Fibroblast of lung (primary cell): ENCODE measurements at regions not wholly inside any gene's neighbourhood (a gene's known extent, or its start where the extent isn't known, plus 50 kb on each side); places are given as distances from the start of the nearest gene placed in this dataset.

Experiments
- DNase-seq, 2 donors: peaks; one replicate each; pipeline versions ENCODE4 v3.0.0 to v3.0.0-alpha.2; 2010; ENCODE audit warnings: low read depth in 2 of 2
- H2AFZ ChIP-seq: 2 replicates; pipeline ENCODE4 v1.5.1; 2012; ENCODE audit warnings: low read length, control low read depth, inconsistent platforms
- H3K27ac ChIP-seq: 2 replicates; pipeline ENCODE4 v1.5.1; 2011; ENCODE audit warnings: low read length, control low read depth; ENCODE audit not compliant: insufficient read depth
- H3K27me3 ChIP-seq: 2 replicates; pipeline ENCODE4 v1.5.1; 2011; ENCODE audit warnings: mild to moderate bottlenecking, low read length; ENCODE audit not compliant: control insufficient read depth, insufficient read depth
- H3K36me3 ChIP-seq: 2 replicates; pipeline ENCODE4 v1.5.1; 2011; ENCODE audit warnings: low read length; ENCODE audit not compliant: control insufficient read depth, insufficient read depth
- H3K4me1 ChIP-seq: 2 replicates; pipeline ENCODE4 v1.5.1; 2011; ENCODE audit warnings: low read length; ENCODE audit not compliant: control insufficient read depth, insufficient read depth; ENCODE audit errors: extremely low read depth
- H3K4me2 ChIP-seq: 2 replicates; pipeline ENCODE4 v1.5.1; 2011; ENCODE audit warnings: low read length, control low read depth; ENCODE audit not compliant: insufficient read depth; ENCODE audit errors: extremely low read depth
- H3K4me3 ChIP-seq, 4 experiments: fragments of 200-600 bp in 1 of 4; sonication (generic) in 1 of 4; replicated peaks in 1 of 4; 2 replicates each; pipeline ENCODE4 v1.5.1; 2011 to 2016; ENCODE audit warnings: low read length in 4 of 4, low read depth in 3 of 4, mild to moderate bottlenecking in 3 of 4, control low read depth in 2 of 4, inconsistent platforms in 1 of 4, mixed read lengths in 1 of 4; ENCODE audit not compliant: insufficient read depth in 1 of 4; ENCODE audit errors: control extremely low read depth in 1 of 4
- H3K79me2 ChIP-seq: 2 replicates; pipeline ENCODE4 v1.5.1; 2012; ENCODE audit warnings: mild to moderate bottlenecking, low read length, inconsistent platforms; ENCODE audit not compliant: control insufficient read depth, insufficient read depth
- H3K9ac ChIP-seq: 2 replicates; pipeline ENCODE4 v1.5.1; 2011; ENCODE audit warnings: mild to moderate bottlenecking, low read length, control low read depth; ENCODE audit not compliant: insufficient read depth
- H3K9me3 ChIP-seq: 2 replicates; pipeline ENCODE4 v1.5.1; 2012; ENCODE audit warnings: low read depth, low read length; ENCODE audit not compliant: control insufficient read depth, insufficient read depth
- H4K20me1 ChIP-seq: 2 replicates; pipeline ENCODE4 v1.5.1; 2011; ENCODE audit warnings: low read length; ENCODE audit not compliant: control insufficient read depth, insufficient read depth; ENCODE audit errors: extremely low read depth
- EZH2 ChIP-seq: IDR thresholded peaks from 2 replicates; pipeline ENCODE4 v1.5.1; 2012; ENCODE audit warnings: low read length, control low read depth, mild to moderate bottlenecking; ENCODE audit errors: missing control alignments
- TF ChIP-seq, protein P1 (sequence below), 2 donors: IDR thresholded peaks in 1 of 2; conservative IDR thresholded peaks in 1 of 2; 1 replicate in 1 of 2; 2 replicates in 1 of 2; pipeline ENCODE4 v1.5.1; 2011 to 2012; ENCODE audit warnings: low read length in 2 of 2, control low read depth in 1 of 2, inconsistent platforms in 1 of 2, low read depth in 1 of 2, mild to moderate bottlenecking in 1 of 2

DNA sequence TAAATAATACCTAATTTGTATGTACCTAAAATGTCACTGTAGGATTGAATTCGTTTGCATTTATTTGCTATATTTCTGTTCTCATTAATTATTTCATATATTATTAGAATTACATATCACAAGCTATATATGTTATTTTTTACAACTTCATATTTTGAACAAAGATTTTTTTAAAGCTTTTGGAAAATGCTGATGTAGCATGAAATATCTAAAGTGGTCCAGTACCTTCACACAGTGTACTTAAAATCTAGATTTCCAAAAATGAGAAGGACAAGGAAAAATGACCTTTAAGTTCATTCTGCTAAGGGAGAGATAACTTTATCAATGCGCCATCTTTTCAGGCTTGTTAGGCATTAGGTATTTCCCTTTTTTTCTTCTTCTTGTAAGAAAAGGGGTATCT lies 71.8 kb downstream of the LARP7 start:
- H3K9me3 ChIP-seq, result no peaks in the 10 kb centered on the region
- no peak overlapping the region for H3K9ac ChIP-seq
- H3K4me1 ChIP-seq, result peaks cover 2% of the 10 kb centered on the region
- DNase-seq, result no peak
- H4K20me1 ChIP-seq, result no peaks in the 10 kb centered on the region
- no peak overlapping the region for H2AFZ ChIP-seq
- H3K27me3 ChIP-seq, result peaks cover 18% of the 10 kb centered on the region
- no peak overlapping the region for H3K27ac ChIP-seq
- no peaks in the 10 kb centered on the region for H3K36me3 ChIP-seq
- no peak overlapping the region for H3K4me2 ChIP-seq
- TF ChIP-seq, protein P1, sequence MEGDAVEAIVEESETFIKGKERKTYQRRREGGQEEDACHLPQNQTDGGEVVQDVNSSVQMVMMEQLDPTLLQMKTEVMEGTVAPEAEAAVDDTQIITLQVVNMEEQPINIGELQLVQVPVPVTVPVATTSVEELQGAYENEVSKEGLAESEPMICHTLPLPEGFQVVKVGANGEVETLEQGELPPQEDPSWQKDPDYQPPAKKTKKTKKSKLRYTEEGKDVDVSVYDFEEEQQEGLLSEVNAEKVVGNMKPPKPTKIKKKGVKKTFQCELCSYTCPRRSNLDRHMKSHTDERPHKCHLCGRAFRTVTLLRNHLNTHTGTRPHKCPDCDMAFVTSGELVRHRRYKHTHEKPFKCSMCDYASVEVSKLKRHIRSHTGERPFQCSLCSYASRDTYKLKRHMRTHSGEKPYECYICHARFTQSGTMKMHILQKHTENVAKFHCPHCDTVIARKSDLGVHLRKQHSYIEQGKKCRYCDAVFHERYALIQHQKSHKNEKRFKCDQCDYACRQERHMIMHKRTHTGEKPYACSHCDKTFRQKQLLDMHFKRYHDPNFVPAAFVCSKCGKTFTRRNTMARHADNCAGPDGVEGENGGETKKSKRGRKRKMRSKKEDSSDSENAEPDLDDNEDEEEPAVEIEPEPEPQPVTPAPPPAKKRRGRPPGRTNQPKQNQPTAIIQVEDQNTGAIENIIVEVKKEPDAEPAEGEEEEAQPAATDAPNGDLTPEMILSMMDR (conservative IDR thresholded peaks at IDR 0.05 in 1 of 2, IDR thresholded peaks at IDR 0.05 in 1 of 2; ENCODE audit: low read depth in 1 of 2, low read length in 2 of 2), result no peak
- TF ChIP-seq EZH2, result no peak
- H3K4me3 ChIP-seq, result no peak overlapping the region
- H3K79me2 ChIP-seq, result no peaks in the 10 kb centered on the region

DNA sequence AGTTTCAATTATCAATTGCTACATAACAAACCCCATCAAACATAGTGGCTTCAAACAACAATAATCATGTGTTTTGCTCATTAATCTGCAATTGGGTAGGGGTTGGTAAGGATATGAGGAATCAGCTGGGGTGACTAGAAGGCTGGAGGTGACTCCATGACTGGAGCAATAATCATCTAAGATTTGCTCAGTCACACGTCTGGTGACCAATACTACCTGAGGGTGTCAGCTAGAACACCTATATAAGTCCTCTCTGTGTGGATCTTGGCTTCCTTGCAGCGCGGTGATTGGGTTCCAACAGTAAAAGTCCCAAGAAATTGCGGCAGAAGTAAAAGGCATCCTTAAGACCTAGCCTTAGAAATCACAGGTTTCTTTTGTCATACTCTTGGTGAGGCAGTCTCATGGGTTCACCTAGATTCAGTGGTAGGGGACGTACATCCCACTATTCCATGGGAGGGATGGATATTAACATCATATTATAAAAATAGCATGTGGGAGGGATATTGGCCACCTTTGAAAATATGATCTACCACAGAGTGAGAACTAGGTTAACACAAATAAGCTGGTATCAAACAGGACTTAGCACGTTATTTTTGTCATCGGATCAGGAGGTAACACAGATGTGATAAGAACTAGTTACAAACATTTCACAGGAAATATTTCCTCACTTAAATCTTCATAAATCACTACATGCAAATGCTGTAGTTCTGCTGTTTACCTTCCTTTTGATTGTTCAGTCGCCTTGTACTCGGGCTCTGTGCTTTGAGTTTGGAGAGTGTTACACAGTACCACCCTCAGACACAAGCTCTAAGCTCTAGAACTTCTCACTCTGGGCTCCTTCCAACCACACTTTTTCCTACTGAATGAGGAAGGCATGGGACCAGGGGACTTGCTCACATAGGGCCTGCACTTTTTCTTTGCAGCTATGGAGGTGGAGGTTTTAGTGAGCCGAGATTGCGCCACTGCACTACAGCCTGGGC lies 78.3 kb downstream of the LARP7 start:
- Histone ChIP-seq H2AFZ (no peak overlapping the region), H3K4me1 (no peaks in the 10 kb centered on the region), H3K9ac (no peak overlapping the region), H4K20me1 (no peaks in the 10 kb centered on the region), H3K27me3 (no peaks in the 10 kb centered on the region), H3K79me2 (no peaks in the 10 kb centered on the region), H3K36me3 (no peaks in the 10 kb centered on the region), H3K4me2 (no peak overlapping the region), H3K9me3 (no peaks in the 10 kb centered on the region), H3K4me3 (no peak overlapping the region), H3K27ac (no peak overlapping the region)
- TF ChIP-seq, protein P1 (conservative IDR thresholded peaks at IDR 0.05 in 1 of 2, IDR thresholded peaks at IDR 0.05 in 1 of 2; ENCODE audit: low read depth in 1 of 2, low read length in 2 of 2), result no peak
- TF ChIP-seq EZH2, result no peak
- no peak for DNase-seq

DNA sequence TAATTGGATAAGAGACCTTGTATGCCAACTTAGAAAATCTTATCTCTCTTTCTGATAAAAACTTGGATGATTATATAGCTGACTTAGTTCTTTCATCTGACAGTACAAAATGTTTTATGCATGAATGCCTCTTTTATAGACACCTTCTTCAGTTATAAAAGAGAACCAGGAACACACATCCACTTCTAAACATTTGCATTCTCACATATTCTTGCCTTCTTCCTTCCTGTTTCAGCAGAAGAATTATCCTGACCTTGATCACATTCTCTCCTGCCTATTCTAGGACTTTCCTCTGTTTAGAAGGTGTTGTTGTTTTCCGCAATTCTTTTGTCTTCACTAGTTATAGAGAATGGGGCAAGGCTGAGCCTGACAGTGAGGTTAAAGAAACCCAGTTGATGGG lies 80.9 kb downstream of the LARP7 start:
- Histone ChIP-seq H2AFZ (no peak overlapping the region), H3K4me2 (no peak overlapping the region), H3K9ac (no peak overlapping the region), H4K20me1 (no peaks in the 10 kb centered on the region), H3K27me3 (no peaks in the 10 kb centered on the region), H3K36me3 (no peaks in the 10 kb centered on the region), H3K27ac (no peak overlapping the region), H3K9me3 (no peaks in the 10 kb centered on the region), H3K79me2 (no peaks in the 10 kb centered on the region), H3K4me3 (no peak overlapping the region), H3K4me1 (no peaks in the 10 kb centered on the region)
- no peak for DNase-seq
- TF ChIP-seq, protein P1 (conservative IDR thresholded peaks at IDR 0.05 in 1 of 2, IDR thresholded peaks at IDR 0.05 in 1 of 2; ENCODE audit: low read depth in 1 of 2, low read length in 2 of 2), result no peak
- no peak for TF ChIP-seq EZH2
